Right lobe of liver (tissue), 6 donors: ENCODE measurements at regions not wholly inside any gene's neighbourhood (a gene's known extent, or its start where the extent isn't known, plus 50 kb on each side); places are given as distances from the start of the nearest gene placed in this dataset.
A peak's percentile ranks its signal among the peaks of the same experiment; 100 is the strongest.

Experiments
- ATAC-seq, 4 donors: fragments of 200-7000 bp; cut with Tn5 transposase; one replicate each; pipeline ENCODE4 v1.9.1; 2020; ENCODE audit warnings: mild to moderate bottlenecking in 4 of 4, moderate library complexity in 4 of 4
- DNase-seq, 3 donors: peaks; one replicate each; pipeline ENCODE4 v3.0.0-alpha.2; 2020
- H3K27ac ChIP-seq, 3 donors: fragments of 200-600 bp; one replicate each; pipeline ENCODE4 v1.8.0; 2022
- H3K27me3 ChIP-seq, 2 donors: fragments of 200-600 bp; one replicate each; pipeline ENCODE4 v1.8.0; 2022
- H3K36me3 ChIP-seq, 4 donors: fragments of 200-600 bp; sonication (generic) in 1 of 4; one replicate each; pipeline versions ENCODE4 v1.5.1 to v1.8.0; 2017 to 2022; ENCODE audit warnings: control low read depth in 1 of 4
- H3K4me1 ChIP-seq, 4 donors: fragments of 200-600 bp; sonication (generic) in 1 of 4; one replicate each; pipeline versions ENCODE4 v1.5.1 to v1.8.0; 2017 to 2022; ENCODE audit warnings: control low read depth in 1 of 4
- H3K4me3 ChIP-seq, 3 donors: fragments of 200-600 bp; one replicate each; pipeline ENCODE4 v1.8.0; 2022
- H3K9me3 ChIP-seq, 4 donors: fragments of 200-600 bp; sonication (generic) in 1 of 4; one replicate each; pipeline versions ENCODE4 v1.5.1 to v1.8.0; 2017 to 2022; ENCODE audit warnings: control low read depth in 1 of 4
- CTCF ChIP-seq, 4 donors: fragments of 200-600 bp in 3 of 4; fragments of 450-650 bp in 1 of 4; IDR thresholded peaks; one replicate each; pipeline versions ENCODE4 v1.5.1 to v1.8.0; 2016 to 2022; ENCODE audit warnings: antibody characterized with exemption in 4 of 4, mild to moderate bottlenecking in 2 of 4
- POLR2A ChIP-seq: fragments of 450-650 bp; IDR thresholded peaks from one replicate; pipeline ENCODE4 v1.6.1; 2017; ENCODE audit warnings: antibody characterized with exemption, mild to moderate bottlenecking
- WGBS: methylation state at CpG from one replicate; pipeline ENCODE4 v1.1.6; 2018; ENCODE audit warnings: low coverage, low lambda C conversion rate; ENCODE audit not compliant: insufficient coverage; ENCODE audit errors: missing lambda C conversion rate; 5-methylcytosine and 5-hydroxymethylcytosine counted together
- intact Hi-C, 2 donors: fragments of 100-400 bp; cut with DNase I; formaldehyde crosslinking; loops; one replicate each; pipeline versions ENCODE4 v1.11.2 to v1.14.1; 2022
- donor health status: DM: no; HTN: yes; CAD: no.
- donor health status: DM: no; HTN: no; CAD: no.
- donor health status: DM: no; HTN: no; CAD: no.
- donor health status: DM: no; HTN: yes; CAD: no.
- donor health status: DM: no; HTN: yes; CAD: no.

- H3K27me3 ChIP-seq = no peaks in the 10 kb centered on the region
- no peak overlapping the region for H3K4me3 ChIP-seq
- H3K36me3 ChIP-seq = no peaks in the 10 kb centered on the region
- intact Hi-C loops = no loop called here
- ATAC-seq (no peak), DNase-seq (no peak)
- WGBS = 67% methylated on average over 6 of the region's 9 CpGs
- no peaks in the 10 kb centered on the region for H3K4me1 ChIP-seq
- H3K27ac ChIP-seq = no peak overlapping the region
- TF ChIP-seq POLR2A (no peak), CTCF (IDR thresholded peaks at IDR 0.05) (no peak)
- H3K9me3 ChIP-seq = no peaks in the 10 kb centered on the region
These were observed 84.7 kb downstream of the RBBP6 start for GRCh38 chr16:24624102-24624501.

- Histone ChIP-seq H3K4me3 (no peak overlapping the region), H3K36me3 (no peaks in the 10 kb centered on the region), H3K27me3 (no peaks in the 10 kb centered on the region), H3K4me1 (no peaks in the 10 kb centered on the region), H3K27ac (no peak overlapping the region), H3K9me3 (no peaks in the 10 kb centered on the region)
- 70% methylated on average over 2 of the region's 2 CpGs for WGBS
- TF ChIP-seq POLR2A = no peak
- TF ChIP-seq CTCF (IDR thresholded peaks at IDR 0.05) = no peak
- DNase-seq (no peak), ATAC-seq (no peak)
- intact Hi-C loops = no loop called here
These were observed 86.9 kb downstream of the RBBP6 start for GRCh38 chr16:24626256-24626655.

GRCh38 chr16:24634919-24635318 lies 94.5 kb upstream of the TNRC6A start:
- 8% methylated on average over 1 of the region's 1 CpG for WGBS
- Histone ChIP-seq H3K27me3 (no peaks in the 10 kb centered on the region), H3K4me3 (no peak overlapping the region), H3K27ac (no peak overlapping the region), H3K4me1 (peaks cover 0 to 7% (median 3%) of the 10 kb centered on the region in 4 donors), H3K36me3 (no peaks in the 10 kb centered on the region), H3K9me3 (no peaks in the 10 kb centered on the region)
- no peak for DNase-seq
- no peak for TF ChIP-seq CTCF (IDR thresholded peaks at IDR 0.05)
- intact Hi-C loops = no loop called here
- no peak for ATAC-seq

- no peaks in the 10 kb centered on the region for H3K9me3 ChIP-seq
- peak; percentile 70 to 79 (median 75) for DNase-seq
These were observed 93.4 kb upstream of the TNRC6A start for GRCh38 chr16:24635900-24636610.

More at GRCh38 chr16:24635900-24636610, 93.4 kb upstream of the TNRC6A start:
- Histone ChIP-seq H3K36me3 (no peaks in the 10 kb centered on the region), H3K27me3 (no peaks in the 10 kb centered on the region), H3K27ac (no peak overlapping the region), H3K4me3 (no peak overlapping the region), H3K4me1 (peaks cover 0 to 7% (median 3%) of the 10 kb centered on the region in 4 donors)
- intact Hi-C loops = no loop called here
- ATAC-seq = peak; percentile 69 to 77 (median 70)
- no peak for TF ChIP-seq CTCF (IDR thresholded peaks at IDR 0.05)
- no peak for TF ChIP-seq POLR2A
- WGBS = 25% methylated on average over 6 of the region's 6 CpGs
